ENCODE measurements at regions not wholly inside any gene's neighbourhood (a gene's known extent, or its start where the extent isn't known, plus 50 kb on each side); places are given as distances from the start of the nearest gene placed in this dataset.
"Not testable (repeated sequence)": the region's sequence is repeated elsewhere in the genome, so short reads cannot be mapped to it uniquely, and the experiment has no call there.

- no peak overlapping the region for H3K4me3 ChIP-seq (replicated peaks; ENCODE audit: low read depth, low read length)
- no peak for TF ChIP-seq CTCF (IDR thresholded peaks at IDR 0.05; ENCODE audit: low read depth, low read length, missing control alignments)
- DNase-seq (ENCODE audit: extremely low read depth, low read depth): no peak
Observed at GRCh38 chr11:121924191-121924590, 191.8 kb downstream of the BLID start.

- no peak overlapping the region for H3K4me3 ChIP-seq (replicated peaks; ENCODE audit: low read depth, low read length)
- TF ChIP-seq CTCF (IDR thresholded peaks at IDR 0.05; ENCODE audit: low read depth, low read length, missing control alignments): no peak
- no peak for DNase-seq (ENCODE audit: extremely low read depth, low read depth)
Observed at GRCh38 chr11:121917482-121917881, 198.5 kb downstream of the BLID start.

- no peak overlapping the region for H3K4me3 ChIP-seq (replicated peaks; ENCODE audit: low read depth, low read length)
- no peak for TF ChIP-seq CTCF (IDR thresholded peaks at IDR 0.05; ENCODE audit: low read depth, low read length, missing control alignments)
- DNase-seq (ENCODE audit: extremely low read depth, low read depth): no peak
Observed at GRCh38 chr11:121914508-121915059, 201.4 kb downstream of the BLID start.

GRCh38 chr11:121909596-121909995 is 206.4 kb downstream of the BLID start:
- H3K4me3 ChIP-seq (replicated peaks; ENCODE audit: low read depth, low read length): no peak overlapping the region
- no peak for DNase-seq (ENCODE audit: extremely low read depth, low read depth)
- TF ChIP-seq CTCF (IDR thresholded peaks at IDR 0.05; ENCODE audit: low read depth, low read length, missing control alignments): no peak

GRCh38 chr11:121907379-121907778 is 208.6 kb downstream of the BLID start:
- no peak for TF ChIP-seq CTCF (IDR thresholded peaks at IDR 0.05; ENCODE audit: low read depth, low read length, missing control alignments)
- H3K4me3 ChIP-seq (replicated peaks; ENCODE audit: low read depth, low read length): no peak overlapping the region
- no peak for DNase-seq (ENCODE audit: extremely low read depth, low read depth)

GRCh38 chr11:121904148-121904547 is 211.9 kb downstream of the BLID start:
- no peak for TF ChIP-seq CTCF (IDR thresholded peaks at IDR 0.05; ENCODE audit: low read depth, low read length, missing control alignments)
- no peak for DNase-seq (ENCODE audit: extremely low read depth, low read depth)
- no peak overlapping the region for H3K4me3 ChIP-seq (replicated peaks; ENCODE audit: low read depth, low read length)

- no peak for TF ChIP-seq CTCF (IDR thresholded peaks at IDR 0.05; ENCODE audit: low read depth, low read length, missing control alignments)
- no peak overlapping the region for H3K4me3 ChIP-seq (replicated peaks; ENCODE audit: low read depth, low read length)
- DNase-seq (ENCODE audit: extremely low read depth, low read depth): no peak
Observed at GRCh38 chr11:121901886-121902285, 214.1 kb downstream of the BLID start.

GRCh38 chr11:121901417-121901816 is 214.6 kb downstream of the BLID start:
- not testable (repeated sequence) for DNase-seq (ENCODE audit: extremely low read depth, low read depth)

More at GRCh38 chr11:121901417-121901816, 214.6 kb downstream of the BLID start:
- H3K4me3 ChIP-seq (replicated peaks; ENCODE audit: low read depth, low read length): not testable (repeated sequence)

Data from HFF-Myc (cell line).